ENCODE measurements at regions not wholly inside any gene's neighbourhood (a gene's known extent, or its start where the extent isn't known, plus 50 kb on each side); places are given as distances from the start of the nearest gene placed in this dataset.
A peak's percentile ranks its signal among the peaks of the same experiment; 100 is the strongest.

DNA sequence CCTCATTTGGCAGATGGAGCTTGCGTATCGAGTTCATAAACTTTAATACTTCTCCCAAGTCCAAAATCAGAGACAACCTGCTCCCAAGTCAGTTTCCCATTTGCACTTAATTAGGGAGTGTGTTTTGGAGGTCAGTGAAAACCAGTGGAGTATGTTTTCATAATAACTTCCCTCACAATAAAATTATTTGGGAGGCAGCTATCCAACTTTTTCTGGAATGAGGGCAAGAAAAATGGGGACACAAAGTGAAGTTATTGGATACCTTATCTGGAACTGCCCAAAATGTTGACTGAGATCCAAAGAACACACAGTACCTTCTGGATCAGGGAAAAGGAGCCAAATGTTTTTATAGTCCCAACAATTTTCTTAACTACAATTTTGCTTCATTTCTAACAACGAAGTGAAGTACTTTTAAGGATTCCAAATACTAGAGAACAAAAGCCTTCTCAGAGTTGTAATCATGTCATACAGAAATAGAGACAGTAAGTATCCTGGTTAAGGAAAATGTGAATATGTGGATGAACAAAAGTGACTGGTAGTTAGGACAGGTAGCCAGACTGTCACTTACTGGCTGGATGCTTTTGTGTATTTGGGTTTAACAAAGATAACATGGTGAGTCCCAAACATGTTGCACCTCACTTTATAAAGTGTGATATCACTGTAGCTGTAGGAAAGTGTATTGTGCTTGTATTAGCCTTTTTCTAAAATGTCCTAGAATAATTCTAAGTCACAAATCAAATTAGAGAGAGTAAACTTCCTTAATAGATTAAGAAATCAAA, 325.0 kb downstream of the HLX start:
- POLR2A ChIA-PET: interaction anchor here (1.0 kb wide), 1 partner anchor 325 kb away, joined by 3 read pairs; the partner anchor contains the start of gene HLX
- TF ChIP-seq SUZ12 (IDR thresholded peaks at IDR 0.05) (no peak), L3MBTL2 (conservative IDR thresholded peaks at IDR 0.05) (no peak)
- no peak for DNase-seq (ENCODE audit: extremely low spot score)
- CTCF ChIA-PET: interaction anchor here (0.7 to 1.8 kb wide), 13 partner anchors 9 to 328 kb away, joined by 3 to 5 read pairs (median 4); no protein-coding TSS in a partner anchor

DNA sequence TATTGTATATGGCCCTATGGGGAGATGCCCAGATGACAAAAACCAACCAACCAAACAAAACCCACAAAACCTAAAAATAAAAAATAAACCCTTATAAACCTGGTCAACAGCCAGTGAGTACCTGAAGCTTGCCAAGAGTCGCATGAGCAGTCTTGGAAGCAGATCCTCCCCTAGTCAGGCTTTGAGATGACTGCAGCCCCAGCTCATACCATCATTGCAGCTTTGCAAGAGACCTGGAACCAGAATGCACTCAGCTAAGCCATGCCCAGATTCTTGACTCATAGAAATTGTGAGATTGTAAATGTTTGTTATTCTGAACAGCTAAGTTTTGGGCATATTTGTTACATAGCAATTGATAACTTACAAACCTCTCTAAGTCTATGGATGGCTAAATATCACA, 326.8 kb downstream of the HLX start:
- DNase-seq (ENCODE audit: extremely low spot score): no peak
- ChIA-PET POLR2A (no interaction called here), CTCF (no interaction called here)
- TF ChIP-seq NFRKB (IDR thresholded peaks at IDR 0.05) (no peak), FOXM1 (IDR thresholded peaks at IDR 0.05; ENCODE audit: borderline replicate concordance) (no peak), FOXA1 (IDR thresholded peaks at IDR 0.05) (no peak), TARDBP (IDR thresholded peaks at IDR 0.05) (no peak), ZNF384 (IDR thresholded peaks at IDR 0.05) (no peak), BHLHE40 (IDR thresholded peaks at IDR 0.05; ENCODE audit: borderline replicate concordance) (no peak), LEF1 (IDR thresholded peaks at IDR 0.05; ENCODE audit: borderline replicate concordance) (no peak), SUZ12 (IDR thresholded peaks at IDR 0.05) (no peak), FOXK2 (IDR thresholded peaks at IDR 0.05) (no peak), HDGF (IDR thresholded peaks at IDR 0.05; ENCODE audit: borderline replicate concordance) (no peak), L3MBTL2 (conservative IDR thresholded peaks at IDR 0.05) (no peak), ELF4 (IDR thresholded peaks at IDR 0.05) (no peak), SP1 (IDR thresholded peaks at IDR 0.05) (no peak), CTBP1 (IDR thresholded peaks at IDR 0.05; ENCODE audit: borderline replicate concordance) (no peak), ARNT (IDR thresholded peaks at IDR 0.05) (no peak)
- TF ChIP-seq, protein P1, sequence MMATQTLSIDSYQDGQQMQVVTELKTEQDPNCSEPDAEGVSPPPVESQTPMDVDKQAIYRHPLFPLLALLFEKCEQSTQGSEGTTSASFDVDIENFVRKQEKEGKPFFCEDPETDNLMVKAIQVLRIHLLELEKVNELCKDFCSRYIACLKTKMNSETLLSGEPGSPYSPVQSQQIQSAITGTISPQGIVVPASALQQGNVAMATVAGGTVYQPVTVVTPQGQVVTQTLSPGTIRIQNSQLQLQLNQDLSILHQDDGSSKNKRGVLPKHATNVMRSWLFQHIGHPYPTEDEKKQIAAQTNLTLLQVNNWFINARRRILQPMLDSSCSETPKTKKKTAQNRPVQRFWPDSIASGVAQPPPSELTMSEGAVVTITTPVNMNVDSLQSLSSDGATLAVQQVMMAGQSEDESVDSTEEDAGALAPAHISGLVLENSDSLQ (IDR thresholded peaks at IDR 0.05): no peak

DNA sequence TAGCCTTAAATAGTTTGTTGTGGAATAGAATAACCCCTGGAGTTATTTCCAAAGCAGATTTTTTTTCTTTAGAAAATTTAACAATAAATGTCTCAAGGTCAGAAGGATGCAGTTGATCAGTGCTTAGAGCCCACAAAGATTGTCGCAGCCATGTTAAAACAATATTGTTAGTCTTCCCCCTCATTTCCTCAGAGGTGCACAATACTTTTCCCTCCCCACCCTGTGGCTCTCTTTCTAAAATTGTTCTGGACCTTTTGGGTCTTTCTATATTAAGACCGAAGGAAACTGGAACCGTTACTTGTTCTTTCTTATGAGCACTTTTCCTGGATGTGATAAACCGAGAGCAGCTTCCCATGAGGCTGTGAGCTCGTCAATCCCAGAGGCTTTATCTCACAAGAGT, 333.7 kb downstream of the HLX start:
- no peak for TF ChIP-seq FOXM1 (IDR thresholded peaks at IDR 0.05; ENCODE audit: borderline replicate concordance)
- no peak for TF ChIP-seq ARNT (IDR thresholded peaks at IDR 0.05)
- TF ChIP-seq FOXK2 (IDR thresholded peaks at IDR 0.05): no peak
- no peak for TF ChIP-seq ZNF384 (IDR thresholded peaks at IDR 0.05)
- TF ChIP-seq, protein P1 (IDR thresholded peaks at IDR 0.05): no peak
- TF ChIP-seq LEF1 (IDR thresholded peaks at IDR 0.05; ENCODE audit: borderline replicate concordance): no peak
- no peak for TF ChIP-seq HDGF (IDR thresholded peaks at IDR 0.05; ENCODE audit: borderline replicate concordance)
- TF ChIP-seq BHLHE40 (IDR thresholded peaks at IDR 0.05; ENCODE audit: borderline replicate concordance): no peak
- no peak for DNase-seq (ENCODE audit: extremely low spot score)
- CTCF ChIA-PET: interaction anchor here (0.9 kb wide), 1 partner anchor 10 kb away, joined by 5 read pairs; no protein-coding TSS in a partner anchor
- POLR2A ChIA-PET: no interaction called here

DNA sequence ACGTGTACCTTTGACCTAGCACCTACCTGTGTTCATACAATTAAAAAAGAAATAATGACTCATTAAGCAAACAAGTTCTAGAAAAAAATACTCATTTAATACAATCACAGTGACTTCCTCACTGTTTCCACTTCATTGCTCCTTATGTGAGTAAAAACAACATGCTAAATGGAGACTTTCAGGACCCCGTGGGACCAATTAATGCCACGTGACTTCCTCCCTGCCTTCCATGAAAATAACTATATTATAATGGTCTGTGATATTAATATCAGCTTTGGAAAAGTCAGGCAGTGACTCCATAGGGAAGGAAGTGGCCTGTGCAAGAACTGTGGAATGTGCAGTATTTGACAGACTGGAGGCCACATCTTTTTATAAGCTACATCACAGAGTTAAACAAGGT, 337.8 kb downstream of the HLX start:
- no peak for DNase-seq (ENCODE audit: extremely low spot score)
- TF ChIP-seq HDGF (IDR thresholded peaks at IDR 0.05; ENCODE audit: borderline replicate concordance) (no peak), NFRKB (IDR thresholded peaks at IDR 0.05) (no peak), FOXA1 (IDR thresholded peaks at IDR 0.05) (no peak), SP1 (IDR thresholded peaks at IDR 0.05) (no peak), FOXK2 (IDR thresholded peaks at IDR 0.05) (no peak), LEF1 (IDR thresholded peaks at IDR 0.05; ENCODE audit: borderline replicate concordance) (no peak), ARNT (IDR thresholded peaks at IDR 0.05) (no peak), CTBP1 (IDR thresholded peaks at IDR 0.05; ENCODE audit: borderline replicate concordance) (no peak)
- TF ChIP-seq, protein P1 (IDR thresholded peaks at IDR 0.05): no peak
- POLR2A ChIA-PET: no interaction called here
- CTCF ChIA-PET: no interaction called here

DNA sequence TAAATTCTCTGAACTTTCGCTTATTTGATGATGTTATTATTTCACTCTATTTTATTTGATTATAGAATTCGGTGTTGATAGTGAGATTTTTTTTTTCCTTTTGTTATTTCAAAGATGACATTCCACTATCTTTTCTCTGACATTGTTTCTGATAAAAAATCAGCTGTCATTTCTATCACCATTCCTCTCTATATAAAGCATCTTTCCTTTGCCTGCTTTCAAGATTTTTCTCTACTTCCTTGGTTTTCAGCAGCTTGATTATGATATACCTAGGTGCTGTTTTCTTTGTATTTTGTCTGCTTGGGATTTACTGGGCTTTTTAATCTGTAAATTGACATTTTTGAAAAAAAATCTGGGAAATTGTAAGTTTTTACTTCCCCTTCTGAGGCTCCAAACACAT, 344.0 kb downstream of the HLX start:
- ChIA-PET POLR2A (no interaction called here), CTCF (no interaction called here)
- DNase-seq (ENCODE audit: extremely low spot score): no peak
- TF ChIP-seq HDGF (IDR thresholded peaks at IDR 0.05; ENCODE audit: borderline replicate concordance): no peak
- TF ChIP-seq, protein P1 (IDR thresholded peaks at IDR 0.05): no peak
- 0 out of 2 replicates have a peak, but pooled peaks have one; percentile 23 for TF ChIP-seq ZNF384 (IDR thresholded peaks at IDR 0.05)
- TF ChIP-seq LEF1 (IDR thresholded peaks at IDR 0.05; ENCODE audit: borderline replicate concordance): no peak
- TF ChIP-seq ELF4 (IDR thresholded peaks at IDR 0.05): no peak
- no peak for TF ChIP-seq TARDBP (IDR thresholded peaks at IDR 0.05)

DNA sequence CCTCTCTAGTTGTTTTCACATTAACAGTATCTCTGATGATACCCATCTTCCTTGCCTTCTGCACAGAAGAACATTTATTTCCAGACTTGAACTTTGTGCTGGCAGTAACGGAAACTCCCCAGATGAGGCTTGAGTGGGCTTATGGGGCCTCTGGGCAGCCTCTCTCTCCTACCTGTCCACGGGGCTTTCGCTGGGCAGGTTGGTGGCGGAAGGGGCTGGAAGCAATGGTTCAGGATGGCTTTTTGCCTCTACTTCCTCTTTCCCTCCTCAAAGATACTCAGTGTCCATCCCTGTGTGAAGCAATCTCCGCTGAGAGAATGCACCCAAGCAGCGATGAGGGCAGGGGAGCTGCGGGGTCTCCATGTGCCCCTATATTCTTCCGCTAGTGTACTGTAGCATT, 348.2 kb downstream of the HLX start:
- POLR2A ChIA-PET: no interaction called here
- CTCF ChIA-PET: no interaction called here
- no peak for DNase-seq (ENCODE audit: extremely low spot score)
- no peak for TF ChIP-seq SP1 (IDR thresholded peaks at IDR 0.05)
- no peak for TF ChIP-seq FOXA1 (IDR thresholded peaks at IDR 0.05)
- TF ChIP-seq LEF1 (IDR thresholded peaks at IDR 0.05; ENCODE audit: borderline replicate concordance): no peak
- no peak for TF ChIP-seq L3MBTL2 (conservative IDR thresholded peaks at IDR 0.05)
- TF ChIP-seq HDGF (IDR thresholded peaks at IDR 0.05; ENCODE audit: borderline replicate concordance): no peak
- TF ChIP-seq SUZ12 (IDR thresholded peaks at IDR 0.05): no peak
- no peak for TF ChIP-seq NFRKB (IDR thresholded peaks at IDR 0.05)
- TF ChIP-seq FOXK2 (IDR thresholded peaks at IDR 0.05): no peak

Measured in HEK293T (cell line).